ENCODE measurements at regions not wholly inside any gene's neighbourhood (a gene's known extent, or its start where the extent isn't known, plus 50 kb on each side); places are given as distances from the start of the nearest gene placed in this dataset.
"Not testable (repeated sequence)": the region's sequence is repeated elsewhere in the genome, so short reads cannot be mapped to it uniquely, and the experiment has no call there.

DNA sequence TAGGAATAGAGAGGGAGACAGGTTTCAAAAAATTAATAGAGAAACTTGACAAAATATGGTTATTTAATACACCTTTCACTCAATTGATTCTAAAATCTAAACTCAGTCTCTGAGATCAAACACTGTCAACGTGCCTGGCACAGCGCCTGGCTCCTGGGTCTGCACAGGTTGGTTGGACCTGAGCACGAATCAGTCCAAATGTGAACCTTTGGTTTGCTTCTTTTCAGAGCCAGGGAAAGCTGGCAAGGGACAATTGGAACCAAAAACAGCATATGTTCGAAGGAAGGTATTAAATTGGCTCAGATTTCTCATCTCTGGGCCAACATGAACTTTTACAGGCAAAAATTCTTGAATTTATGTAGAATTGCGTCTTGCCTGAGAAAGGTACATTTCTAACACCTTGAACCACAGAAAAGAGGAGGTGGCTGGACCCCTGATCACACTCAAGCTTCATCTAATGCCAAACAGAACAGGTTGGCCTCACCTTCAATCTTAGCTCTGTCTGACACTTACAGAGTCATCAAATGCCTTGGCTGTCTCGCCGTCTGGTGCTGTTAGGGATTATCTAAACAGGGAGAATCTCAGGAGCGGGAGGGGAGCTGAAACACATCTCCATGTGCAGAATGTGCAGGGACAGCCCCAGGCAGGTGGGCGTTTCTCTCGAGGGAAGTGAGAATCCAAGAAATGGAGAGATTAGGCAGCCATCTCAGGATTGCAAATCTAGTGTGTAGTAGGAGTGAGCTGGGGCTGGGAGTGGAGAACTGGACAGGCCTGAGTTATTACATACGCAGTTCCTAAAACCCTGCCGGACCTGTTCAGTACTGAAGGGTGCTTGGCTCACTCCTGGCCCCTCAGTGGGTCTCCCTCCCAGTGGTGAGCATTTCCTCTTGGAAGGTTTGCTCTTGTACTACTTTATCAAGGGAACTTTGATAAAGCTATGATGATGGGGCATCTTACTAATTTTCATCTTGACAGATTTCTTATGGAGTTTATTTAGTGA, 442.2 kb upstream of the B3GAT1 start:
- Histone ChIP-seq H3K27me3 (replicated peaks; ENCODE audit: insufficient read depth) (no peaks in the 10 kb centered on the region), H3K9me3 (no peaks in the 10 kb centered on the region), H3K36me3 (no peaks in the 10 kb centered on the region), H3K27ac (no peak overlapping the region), H3K4me1 (replicated peaks) (no peaks in the 10 kb centered on the region), H3K4me3 (no peak overlapping the region)
- 50% methylated on average over 12 of the region's 12 CpGs for WGBS
- DNase-seq (ENCODE audit: low spot score), result no peak
- intact Hi-C loops (cut with DNase I), result no loop called here
- TF ChIP-seq, protein P1, sequence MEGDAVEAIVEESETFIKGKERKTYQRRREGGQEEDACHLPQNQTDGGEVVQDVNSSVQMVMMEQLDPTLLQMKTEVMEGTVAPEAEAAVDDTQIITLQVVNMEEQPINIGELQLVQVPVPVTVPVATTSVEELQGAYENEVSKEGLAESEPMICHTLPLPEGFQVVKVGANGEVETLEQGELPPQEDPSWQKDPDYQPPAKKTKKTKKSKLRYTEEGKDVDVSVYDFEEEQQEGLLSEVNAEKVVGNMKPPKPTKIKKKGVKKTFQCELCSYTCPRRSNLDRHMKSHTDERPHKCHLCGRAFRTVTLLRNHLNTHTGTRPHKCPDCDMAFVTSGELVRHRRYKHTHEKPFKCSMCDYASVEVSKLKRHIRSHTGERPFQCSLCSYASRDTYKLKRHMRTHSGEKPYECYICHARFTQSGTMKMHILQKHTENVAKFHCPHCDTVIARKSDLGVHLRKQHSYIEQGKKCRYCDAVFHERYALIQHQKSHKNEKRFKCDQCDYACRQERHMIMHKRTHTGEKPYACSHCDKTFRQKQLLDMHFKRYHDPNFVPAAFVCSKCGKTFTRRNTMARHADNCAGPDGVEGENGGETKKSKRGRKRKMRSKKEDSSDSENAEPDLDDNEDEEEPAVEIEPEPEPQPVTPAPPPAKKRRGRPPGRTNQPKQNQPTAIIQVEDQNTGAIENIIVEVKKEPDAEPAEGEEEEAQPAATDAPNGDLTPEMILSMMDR (IDR thresholded peaks at IDR 0.05), result no peak
- TF ChIP-seq POLR2A (IDR thresholded peaks at IDR 0.05) (no peak), POLR2AphosphoS5 (IDR thresholded peaks at IDR 0.05) (no peak)

DNA sequence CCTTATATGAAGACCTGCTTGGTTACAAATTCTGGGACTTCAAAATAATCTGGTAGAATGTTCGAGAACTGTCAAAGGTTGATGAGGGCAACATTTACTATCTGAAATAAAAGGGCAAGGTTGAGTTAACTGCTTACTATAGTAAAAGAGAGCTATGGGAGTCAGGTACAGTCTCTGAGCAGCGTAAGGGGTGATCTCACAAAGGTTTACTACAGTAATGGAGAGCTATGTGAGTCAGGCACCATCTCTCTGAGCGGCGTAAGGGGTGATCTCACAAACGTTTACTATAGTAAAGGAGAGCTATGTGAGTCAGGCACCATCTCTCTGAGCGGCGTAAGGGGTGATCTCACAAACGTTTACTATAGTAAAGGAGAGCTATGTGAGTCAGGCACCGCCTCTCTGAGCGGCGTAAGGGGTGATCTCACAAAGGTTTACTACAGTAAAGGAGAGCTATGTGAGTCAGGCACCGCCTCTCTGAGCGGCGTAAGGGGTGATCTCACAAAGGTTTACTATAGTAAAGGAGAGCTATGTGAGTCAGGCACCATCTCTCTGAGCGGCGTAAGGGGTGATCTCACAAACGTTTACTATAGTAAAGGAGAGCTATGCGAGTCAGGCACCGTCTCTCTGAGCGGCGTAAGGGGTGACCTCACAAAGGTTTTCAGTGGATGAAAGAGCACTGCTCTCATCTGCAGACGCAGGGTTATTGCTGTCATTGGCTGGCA, 439.6 kb upstream of the B3GAT1 start:
- peak overlapping the region in 1 of 2 donors; percentile 5 for H3K4me3 ChIP-seq
- H3K9me3 ChIP-seq; H3K4me1 ChIP-seq (replicated peaks); intact Hi-C loops (cut with DNase I); H3K27me3 ChIP-seq (replicated peaks; ENCODE audit: insufficient read depth); H3K36me3 ChIP-seq; H3K27ac ChIP-seq: not testable (repeated sequence)
- 41% methylated on average over 22 of the region's 22 CpGs for WGBS
- DNase-seq (ENCODE audit: low spot score), result peak; percentile 25

DNA sequence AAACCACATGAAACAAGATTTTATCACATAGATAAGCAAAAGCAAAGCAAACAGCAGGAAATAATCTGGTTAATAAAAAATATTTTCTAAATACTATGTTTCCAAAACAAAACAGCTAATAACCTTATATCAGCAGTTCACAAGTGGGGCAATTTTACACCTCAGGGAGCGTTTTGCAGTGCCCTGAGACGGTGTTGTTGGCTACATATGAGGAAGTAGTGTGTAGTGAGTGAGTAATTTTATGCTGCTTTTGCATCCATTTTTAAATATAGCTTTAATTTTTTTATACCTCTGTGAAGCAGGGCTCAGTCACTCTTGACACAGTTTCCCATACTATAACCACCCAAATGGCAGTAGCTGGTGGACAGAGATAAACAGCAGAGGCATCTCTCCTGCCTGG, 438.5 kb upstream of the B3GAT1 start:
- no peak for DNase-seq (ENCODE audit: low spot score)
- intact Hi-C loops (cut with DNase I), result no loop called here
- Histone ChIP-seq H3K9me3 (no peaks in the 10 kb centered on the region), H3K4me3 (no peak overlapping the region), H3K36me3 (no peaks in the 10 kb centered on the region), H3K4me1 (replicated peaks) (no peaks in the 10 kb centered on the region), H3K27me3 (replicated peaks; ENCODE audit: insufficient read depth) (no peaks in the 10 kb centered on the region), H3K27ac (no peak overlapping the region)
- TF ChIP-seq, protein P1 (IDR thresholded peaks at IDR 0.05), result no peak
- TF ChIP-seq POLR2AphosphoS5 (IDR thresholded peaks at IDR 0.05), result no peak
- TF ChIP-seq POLR2A (IDR thresholded peaks at IDR 0.05), result no peak
- WGBS, result 47% methylated on average over 2 of the region's 2 CpGs

DNA sequence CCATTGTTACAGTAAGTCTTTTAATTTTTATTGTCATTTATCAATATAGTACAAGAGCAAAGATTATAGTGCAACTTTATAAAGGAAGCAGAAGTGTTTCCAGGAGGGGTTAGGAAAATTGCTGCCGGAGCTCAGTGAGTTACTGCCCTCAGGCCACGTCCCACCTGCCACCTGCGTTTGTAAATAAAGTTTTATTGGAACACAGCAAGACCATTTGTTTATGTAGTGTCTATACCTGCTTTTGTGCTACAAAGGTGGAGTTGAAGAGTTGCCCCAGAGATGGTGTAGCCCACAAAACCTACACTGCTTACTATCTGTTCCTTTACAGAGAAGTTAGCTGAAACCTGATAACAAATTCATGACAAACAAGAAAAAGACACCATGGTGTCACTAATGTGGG, 437.8 kb upstream of the B3GAT1 start:
- DNase-seq (ENCODE audit: low spot score), result no peak
- intact Hi-C loops (cut with DNase I), result no loop called here
- H3K4me1 ChIP-seq (replicated peaks), result no peaks in the 10 kb centered on the region
- TF ChIP-seq POLR2AphosphoS5 (IDR thresholded peaks at IDR 0.05) (no peak), POLR2A (IDR thresholded peaks at IDR 0.05) (no peak)
- TF ChIP-seq, protein P1 (IDR thresholded peaks at IDR 0.05), result no peak
- no peak overlapping the region for H3K4me3 ChIP-seq
- 51% methylated on average over 3 of the region's 3 CpGs for WGBS
- H3K36me3 ChIP-seq, result no peaks in the 10 kb centered on the region
- H3K27ac ChIP-seq, result no peak overlapping the region
- no peaks in the 10 kb centered on the region for H3K27me3 ChIP-seq (replicated peaks; ENCODE audit: insufficient read depth)
- H3K9me3 ChIP-seq, result no peaks in the 10 kb centered on the region

DNA sequence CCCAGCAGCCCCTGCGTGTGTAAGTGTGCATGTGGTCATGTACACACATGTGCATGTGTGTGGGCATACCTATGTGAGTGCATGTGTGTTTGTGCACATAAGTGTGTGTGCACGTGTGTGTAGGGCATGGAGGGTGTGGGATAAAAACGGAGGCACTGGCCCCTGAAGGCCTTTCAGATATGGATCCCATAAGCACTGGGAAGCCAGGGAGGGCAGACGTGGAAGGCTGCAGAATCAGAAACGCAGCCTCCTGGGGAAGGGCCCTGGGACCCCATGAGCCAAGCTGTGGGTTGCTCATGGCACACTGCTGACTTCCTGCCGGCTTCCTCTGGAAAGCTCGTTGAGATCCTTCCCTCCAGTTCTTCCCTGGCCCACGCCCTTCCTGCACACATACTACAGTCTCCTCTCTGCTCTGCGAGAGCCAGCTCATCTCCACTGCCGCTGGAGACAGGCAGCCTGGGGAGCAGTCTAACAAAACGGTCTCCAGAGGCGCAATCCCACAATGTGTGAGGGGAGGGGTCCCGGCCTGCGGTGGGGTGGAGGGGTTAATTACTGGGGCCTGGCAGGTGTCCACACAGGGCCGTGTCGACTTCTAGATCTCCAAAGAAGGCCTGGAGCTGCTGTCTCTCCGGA, 435.2 kb upstream of the B3GAT1 start:
- 63% methylated on average over 17 of the region's 17 CpGs for WGBS
- no peaks in the 10 kb centered on the region for H3K4me1 ChIP-seq (replicated peaks)
- no peaks in the 10 kb centered on the region for H3K36me3 ChIP-seq
- intact Hi-C loops (cut with DNase I), result no loop called here
- no peak overlapping the region for H3K27ac ChIP-seq
- H3K27me3 ChIP-seq (replicated peaks; ENCODE audit: insufficient read depth), result no peaks in the 10 kb centered on the region
- no peaks in the 10 kb centered on the region for H3K9me3 ChIP-seq
- H3K4me3 ChIP-seq, result no peak overlapping the region
- no peak for TF ChIP-seq POLR2A (IDR thresholded peaks at IDR 0.05)
- DNase-seq (ENCODE audit: low spot score), result no peak

All from prostate gland (tissue), 2 donors.